Pancreas (tissue), 10 donors: ENCODE measurements at regions not wholly inside any gene's neighbourhood (a gene's known extent, or its start where the extent isn't known, plus 50 kb on each side); places are given as distances from the start of the nearest gene placed in this dataset.
"Not testable (repeated sequence)": the region's sequence is repeated elsewhere in the genome, so short reads cannot be mapped to it uniquely, and the experiment has no call there.

ENCODE experiments used
- ATAC-seq, 4 donors: fragments of 200-7000 bp; cut with Tn5 transposase; one replicate each; pipeline versions ENCODE4 v1.8.0 to v1.9.1; 2020; ENCODE audit warnings: mild to moderate bottlenecking in 4 of 4, moderate library complexity in 4 of 4
- DNase-seq, 6 donors: peaks; one replicate each; pipeline ENCODE4 v3.0.0-alpha.2; 2020
- FAIRE-seq: peaks from 2 replicates; lab custom pipeline; 2012; peaks lifted over from hg19 to GRCh38; lab: Jason Lieb, UNC
- H3K27ac ChIP-seq, 4 donors: fragments of 200-600 bp; sonication (generic); 1 replicate in 3 of 4; 2 replicates in 1 of 4; pipeline versions ENCODE4 v1.5.0 to v1.8.0; 2020
- H3K27me3 ChIP-seq, 4 donors: fragments of 200-600 bp; one replicate each; pipeline ENCODE4 v1.8.0; 2021
- H3K36me3 ChIP-seq, 3 donors: fragments of 200-600 bp; sonication (generic) in 1 of 3; one replicate each; pipeline versions ENCODE4 v1.5.0 to v1.8.0; 2020 to 2021
- H3K4me1 ChIP-seq, 3 donors: fragments of 200-600 bp; one replicate each; pipeline ENCODE4 v1.8.0; 2021
- H3K4me3 ChIP-seq, 4 donors: fragments of 200-600 bp; sonication (generic) in 2 of 4; one replicate each; pipeline versions ENCODE4 v1.5.0 to v1.8.0; 2020 to 2021
- H3K9me3 ChIP-seq, 4 donors: fragments of 200-600 bp; one replicate each; pipeline ENCODE4 v1.8.0; 2021
- WGBS, 2 donors: extraction: QIAGEN DNeasy Blood & Tissue Kit; methylation state at CpG; one replicate each; pipeline ENCODE4 v1.1.7; 2013; 5-methylcytosine and 5-hydroxymethylcytosine counted together
- intact Hi-C, 3 donors: fragments of 100-400 bp; cut with DNase I; formaldehyde crosslinking; loops; one replicate each; pipeline versions ENCODE4 v1.11.1 to v1.14.2; 2022
- TF ChIP-seq, protein P1 (sequence below), 4 donors: fragments of 200-600 bp; sonication (generic) in 3 of 4; IDR thresholded peaks; one replicate each; pipeline versions ENCODE4 v1.5.0 to v1.8.0; 2021; ENCODE audit warnings: antibody characterized with exemption in 4 of 4
- donor health status: healthy with polysubstance abuse.
- donor health status: DM: no; HTN: no; CAD: no; lungs with moderate emphysema.
- donor health status: DM: no; HTN: no; CAD: no.
- donor health status: control.
- donor health status: control.
- donor health status: Bipolar disorder and iron deficiency.
- donor health status: DM: yes; HTN: yes; CAD: no.
- donor health status: DM: no; HTN: no; CAD: no.
- donor health status: DM: no; HTN: no; CAD: no.
- donor health status: DM: yes; HTN: yes; CAD: no.

DNA sequence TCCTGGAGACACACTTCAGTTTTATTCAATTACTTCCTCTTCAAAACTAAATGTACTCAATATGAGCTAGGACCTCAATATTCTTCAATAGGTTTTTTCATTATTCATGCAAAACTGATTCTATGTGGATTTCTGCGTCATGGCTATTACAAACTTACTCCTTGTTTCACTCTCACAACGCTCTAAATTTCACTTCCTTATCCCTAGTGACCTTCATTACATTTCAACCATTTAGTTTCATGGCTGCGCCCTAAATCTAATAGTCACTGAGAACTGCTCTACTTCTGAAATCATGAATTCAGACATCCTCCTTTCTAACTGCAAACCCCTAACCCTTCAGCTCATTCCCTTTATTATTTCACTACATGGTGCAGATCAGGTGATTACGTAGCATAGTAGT, 93.9 kb downstream of the SLC25A46 start:
- Histone ChIP-seq H3K27me3 (no peaks in the 10 kb centered on the region), H3K9me3 (no peaks in the 10 kb centered on the region), H3K36me3 (no peaks in the 10 kb centered on the region), H3K27ac (no peak overlapping the region), H3K4me1 (no peaks in the 10 kb centered on the region), H3K4me3 (no peak overlapping the region)
- 64 to 66% methylated on average over 4 of the region's 4 CpGs for WGBS, 2 donors
- intact Hi-C loops, result no loop called here
- ATAC-seq (no peak), FAIRE-seq (no peak), DNase-seq (no peak)
- TF ChIP-seq, protein P1, sequence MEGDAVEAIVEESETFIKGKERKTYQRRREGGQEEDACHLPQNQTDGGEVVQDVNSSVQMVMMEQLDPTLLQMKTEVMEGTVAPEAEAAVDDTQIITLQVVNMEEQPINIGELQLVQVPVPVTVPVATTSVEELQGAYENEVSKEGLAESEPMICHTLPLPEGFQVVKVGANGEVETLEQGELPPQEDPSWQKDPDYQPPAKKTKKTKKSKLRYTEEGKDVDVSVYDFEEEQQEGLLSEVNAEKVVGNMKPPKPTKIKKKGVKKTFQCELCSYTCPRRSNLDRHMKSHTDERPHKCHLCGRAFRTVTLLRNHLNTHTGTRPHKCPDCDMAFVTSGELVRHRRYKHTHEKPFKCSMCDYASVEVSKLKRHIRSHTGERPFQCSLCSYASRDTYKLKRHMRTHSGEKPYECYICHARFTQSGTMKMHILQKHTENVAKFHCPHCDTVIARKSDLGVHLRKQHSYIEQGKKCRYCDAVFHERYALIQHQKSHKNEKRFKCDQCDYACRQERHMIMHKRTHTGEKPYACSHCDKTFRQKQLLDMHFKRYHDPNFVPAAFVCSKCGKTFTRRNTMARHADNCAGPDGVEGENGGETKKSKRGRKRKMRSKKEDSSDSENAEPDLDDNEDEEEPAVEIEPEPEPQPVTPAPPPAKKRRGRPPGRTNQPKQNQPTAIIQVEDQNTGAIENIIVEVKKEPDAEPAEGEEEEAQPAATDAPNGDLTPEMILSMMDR (IDR thresholded peaks at IDR 0.05), result no peak

DNA sequence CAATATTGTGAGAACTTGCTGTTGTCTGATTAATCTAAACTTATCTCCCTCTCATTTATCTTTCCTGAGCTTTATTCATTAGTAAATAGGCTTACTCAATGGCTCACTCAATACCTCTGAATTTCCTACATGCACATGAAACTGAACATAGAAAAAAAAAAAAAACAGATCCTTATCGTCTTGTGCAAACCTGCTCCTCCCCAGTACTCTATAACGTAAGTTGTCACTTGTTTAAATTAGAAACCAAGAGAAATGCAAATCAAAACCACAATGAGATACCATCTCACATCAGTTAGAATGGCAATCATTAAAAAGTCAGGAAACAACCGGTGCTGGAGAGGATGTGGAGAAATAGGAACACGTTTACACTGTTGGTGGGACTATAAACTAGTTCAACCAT, 96.1 kb downstream of the SLC25A46 start:
- H3K9me3 ChIP-seq, H3K27me3 ChIP-seq, H3K27ac ChIP-seq, ATAC-seq, intact Hi-C loops, FAIRE-seq, H3K4me1 ChIP-seq, H3K36me3 ChIP-seq, H3K4me3 ChIP-seq, DNase-seq: not testable (repeated sequence)
- WGBS, 2 donors, result 45 to 56% methylated on average over 4 of the region's 4 CpGs

DNA sequence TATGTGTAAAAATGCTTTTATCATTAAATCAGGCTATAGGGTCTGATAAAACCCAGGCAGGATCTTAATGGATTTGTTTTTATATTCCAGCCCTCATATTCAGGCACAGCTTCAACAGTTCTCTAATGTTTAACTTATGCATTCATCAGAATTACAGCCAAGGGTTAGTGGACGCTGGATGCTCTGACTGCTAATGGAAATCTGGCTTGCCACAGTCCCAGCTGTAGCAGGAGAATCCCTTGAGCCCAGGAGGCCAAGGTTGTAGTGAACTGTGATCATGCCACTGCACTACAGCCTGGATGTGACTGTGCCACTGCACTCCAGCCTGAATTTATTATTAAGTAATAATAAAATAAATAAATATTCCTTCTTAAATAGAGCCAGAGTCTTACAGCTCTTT, 98.0 kb downstream of the SLC25A46 start:
- 25 to 26% methylated on average over 1 of the region's 1 CpG for WGBS, 2 donors
- no peak for ATAC-seq

DNA sequence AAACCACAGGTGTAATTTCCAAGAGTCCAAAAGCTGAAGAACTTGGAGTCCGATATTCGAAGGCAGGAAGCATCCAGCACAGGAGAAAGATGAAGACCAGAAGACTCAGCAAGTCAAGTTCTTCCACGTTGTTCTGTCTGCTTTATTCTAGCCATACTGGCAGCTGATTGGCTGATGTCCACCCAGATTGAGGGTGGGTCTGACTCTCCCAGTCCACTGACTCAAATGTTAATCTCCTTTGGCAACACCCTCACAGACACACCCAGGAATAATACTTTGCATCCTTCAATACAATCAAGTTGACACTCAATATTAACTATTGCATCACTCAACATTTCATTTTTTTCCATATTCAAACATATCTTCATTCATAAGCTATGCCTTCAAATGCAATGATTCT, 99.5 kb downstream of the SLC25A46 start:
- H3K27ac ChIP-seq, ATAC-seq, H3K4me3 ChIP-seq, H3K9me3 ChIP-seq, H3K4me1 ChIP-seq, H3K36me3 ChIP-seq, intact Hi-C loops, FAIRE-seq, H3K27me3 ChIP-seq, DNase-seq: not testable (repeated sequence)
- 51 to 61% methylated on average over 3 of the region's 3 CpGs for WGBS, 2 donors

More for the DNA sequence above, 98.0 kb downstream of the SLC25A46 start:
- DNase-seq (no peak), FAIRE-seq (no peak)
- no peaks in the 10 kb centered on the region for H3K9me3 ChIP-seq
- H3K4me1 ChIP-seq, result no peaks in the 10 kb centered on the region
- H3K27me3 ChIP-seq, result no peaks in the 10 kb centered on the region
- H3K27ac ChIP-seq, result no peak overlapping the region
- no peaks in the 10 kb centered on the region for H3K36me3 ChIP-seq
- H3K4me3 ChIP-seq, result no peak overlapping the region
- TF ChIP-seq, protein P1 (IDR thresholded peaks at IDR 0.05), result no peak
- intact Hi-C loops, result no loop called here

DNA sequence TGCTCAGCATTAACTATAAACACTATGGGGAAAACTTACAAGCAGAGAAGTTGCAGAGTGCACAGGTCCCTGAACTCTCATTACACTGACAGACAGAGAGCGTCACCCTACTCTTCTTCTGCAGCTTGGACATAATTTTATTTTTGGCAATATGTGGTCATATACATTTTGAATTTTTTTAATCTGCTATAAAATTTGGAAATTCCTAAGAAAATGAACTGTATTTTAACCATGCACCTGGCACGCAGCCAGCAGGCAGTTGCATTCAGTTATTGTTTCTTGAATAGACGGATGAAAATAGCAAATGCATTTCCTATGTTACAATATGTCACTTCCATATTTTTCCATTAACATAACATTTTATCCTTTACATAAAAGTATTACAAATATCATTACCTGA, 100.2 kb downstream of the SLC25A46 start:
- WGBS, 2 donors, result 70 to 85% methylated on average over 3 of the region's 3 CpGs
- FAIRE-seq, result no peak

DNA sequence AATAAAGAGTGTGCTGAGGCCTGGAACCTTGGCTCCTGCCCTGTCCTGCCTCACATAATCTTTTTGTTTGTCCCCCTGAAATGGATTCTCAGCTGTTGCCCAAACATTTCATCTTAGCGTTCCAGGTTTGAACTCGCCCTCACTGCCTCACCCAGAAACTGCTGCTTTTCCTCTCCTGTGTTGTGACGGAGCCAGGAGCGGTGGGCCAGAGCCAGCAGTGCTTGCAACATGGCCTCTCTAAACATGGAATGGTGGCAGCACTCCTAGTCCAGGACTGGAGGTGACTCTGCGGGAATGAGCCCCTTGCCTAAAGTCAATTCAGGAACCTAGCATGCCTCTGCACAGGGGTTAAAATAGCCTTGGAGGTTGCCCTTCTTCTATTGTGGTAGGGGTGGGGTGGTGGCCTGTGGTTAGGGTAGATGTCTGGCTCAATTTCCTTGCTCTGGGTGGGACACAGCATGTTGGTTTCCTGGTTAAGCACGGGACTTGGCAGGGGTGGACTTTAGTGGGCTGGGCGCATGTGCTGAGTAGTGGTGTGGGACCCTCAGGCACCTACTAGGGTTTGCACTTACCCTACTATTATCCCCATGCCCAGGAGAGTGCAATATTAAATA, 101.6 kb downstream of the SLC25A46 start:
- H3K4me1 ChIP-seq, result no peaks in the 10 kb centered on the region
- 62 to 77% methylated on average over 7 of the region's 7 CpGs for WGBS, 2 donors
- no peak overlapping the region for H3K4me3 ChIP-seq
- peak in 1 of 6 donors; percentile 23 for DNase-seq
- intact Hi-C loops, result no loop called here
- no peaks in the 10 kb centered on the region for H3K36me3 ChIP-seq
- H3K27ac ChIP-seq, result no peak overlapping the region
- ATAC-seq, result no peak
- FAIRE-seq, result no peak
- H3K9me3 ChIP-seq, result no peaks in the 10 kb centered on the region
- TF ChIP-seq, protein P1 (IDR thresholded peaks at IDR 0.05), result no peak
- H3K27me3 ChIP-seq, result no peaks in the 10 kb centered on the region

More for the DNA sequence above, 100.2 kb downstream of the SLC25A46 start:
- Histone ChIP-seq H3K4me3 (no peak overlapping the region), H3K9me3 (no peaks in the 10 kb centered on the region), H3K4me1 (no peaks in the 10 kb centered on the region), H3K36me3 (no peaks in the 10 kb centered on the region), H3K27me3 (no peaks in the 10 kb centered on the region), H3K27ac (no peak overlapping the region)
- intact Hi-C loops, result no loop called here
- peak in 1 of 6 donors; percentile 52 for DNase-seq
- TF ChIP-seq, protein P1 (IDR thresholded peaks at IDR 0.05), result no peak
- ATAC-seq, result no peak
